ENCODE measurements at regions not wholly inside any gene's neighbourhood (a gene's known extent, or its start where the extent isn't known, plus 50 kb on each side); places are given as distances from the start of the nearest gene placed in this dataset.
A peak's percentile ranks its signal among the peaks of the same experiment; 100 is the strongest.

- DNase-seq (ENCODE audit: low read depth), result peak; percentile 45
Observed at GRCh38 chr16:59411961-59412841, 678.1 kb upstream of the GOT2 start.

DNA sequence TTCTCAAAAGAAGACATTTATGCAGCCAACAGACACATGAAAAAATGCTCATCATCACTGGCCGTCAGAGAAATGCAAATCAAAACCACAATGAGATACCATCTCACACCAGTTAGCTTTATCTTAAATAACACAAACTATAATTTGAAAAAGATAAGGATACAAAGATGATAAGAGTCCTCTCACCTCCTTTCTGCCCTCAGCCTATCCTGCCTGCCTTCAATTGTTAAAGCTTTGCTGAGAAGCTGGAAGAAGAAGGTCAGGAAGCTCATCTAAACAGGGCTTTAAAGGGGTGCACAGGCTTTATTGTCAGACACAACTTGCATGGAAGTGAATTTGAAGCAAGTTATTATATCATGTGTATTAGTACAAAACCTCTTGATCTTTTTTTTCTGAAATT lies 676.3 kb upstream of the GOT2 start:
- no peak for DNase-seq (ENCODE audit: low read depth)

DNA sequence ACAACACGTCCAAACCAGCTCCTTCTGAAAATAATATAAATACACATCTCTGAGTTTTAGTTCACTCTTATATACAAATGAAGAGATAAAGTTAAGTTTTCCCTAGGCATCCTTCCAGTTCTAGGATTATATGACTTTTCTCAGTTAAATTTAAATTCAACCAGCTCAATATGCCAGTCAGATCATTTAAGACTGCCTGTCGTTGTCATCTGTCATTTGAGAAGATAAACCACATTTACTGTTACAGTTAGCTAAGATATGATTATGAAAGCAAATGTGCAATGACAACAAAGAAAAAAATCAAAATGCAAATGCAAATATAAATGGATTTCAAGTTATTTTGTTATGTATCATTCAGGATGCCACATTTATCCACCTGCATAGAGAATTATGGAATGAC lies 671.7 kb upstream of the GOT2 start:
- no peak for DNase-seq (ENCODE audit: low read depth)

DNA sequence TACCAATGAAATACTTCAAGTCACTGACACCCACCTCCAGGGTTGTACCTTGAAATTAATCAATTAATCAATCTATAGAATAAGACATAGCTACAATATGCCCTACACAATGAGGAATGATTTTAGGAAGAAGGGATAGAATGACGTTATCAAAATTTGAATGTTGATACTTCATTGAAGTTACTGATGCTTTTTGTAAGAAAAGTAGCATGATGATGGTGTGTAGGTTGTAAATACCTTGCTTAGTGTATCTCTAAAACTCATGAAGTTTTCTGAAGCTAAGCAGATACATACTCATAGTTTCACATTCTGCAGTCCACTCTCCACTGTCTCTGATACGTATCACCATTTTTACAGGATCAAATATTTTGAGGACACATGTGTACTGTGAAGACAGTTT lies 670.4 kb upstream of the GOT2 start:
- no peak for DNase-seq (ENCODE audit: low read depth)

- DNase-seq (ENCODE audit: low read depth), result no peak
Observed at GRCh38 chr16:59400830-59401229, 666.7 kb upstream of the GOT2 start.

- no peak for DNase-seq (ENCODE audit: low read depth)
Observed at GRCh38 chr16:59397638-59398037, 663.5 kb upstream of the GOT2 start.

DNA sequence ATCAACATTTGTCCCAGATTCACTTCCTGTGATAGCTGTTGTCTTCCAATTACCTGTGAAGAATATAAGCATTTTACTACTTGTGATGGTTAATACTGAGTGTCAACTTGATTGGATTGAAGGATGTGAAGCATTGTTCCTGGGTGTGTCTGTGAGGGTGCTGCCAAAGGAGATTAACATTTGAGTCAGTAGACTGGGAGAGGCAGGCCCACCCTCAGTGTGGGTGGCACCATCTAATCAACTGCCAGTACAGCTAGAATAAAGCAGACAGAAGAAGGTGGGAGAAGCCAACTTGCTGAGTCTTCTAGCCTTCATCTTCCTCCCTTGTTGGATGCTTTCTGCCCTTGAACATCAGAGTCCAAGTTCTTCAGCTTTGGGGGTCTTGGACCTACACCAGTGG lies 660.4 kb upstream of the GOT2 start:
- no peak for DNase-seq (ENCODE audit: low read depth)

DNA sequence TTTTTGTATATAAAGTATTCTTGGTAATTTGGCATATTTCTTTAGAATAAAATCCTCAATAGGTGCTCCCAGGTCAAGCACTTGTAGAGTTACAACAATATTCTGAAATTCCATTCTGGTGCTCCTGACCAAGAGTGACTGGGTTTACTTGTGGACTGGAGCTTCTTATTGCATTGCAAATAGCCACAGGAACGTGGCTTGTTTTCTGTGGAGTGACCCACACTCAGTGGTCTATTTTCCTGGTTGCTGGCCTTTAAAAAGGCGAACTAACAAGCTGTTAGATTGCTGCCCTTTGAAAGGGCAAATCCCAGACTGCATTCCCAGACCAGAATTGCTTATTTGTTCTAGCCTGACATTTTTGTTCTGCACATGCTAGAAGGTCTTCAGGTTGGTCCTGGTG lies 658.8 kb upstream of the GOT2 start:
- peak; percentile 16 for DNase-seq (ENCODE audit: low read depth)

- DNase-seq (ENCODE audit: low read depth), result peak; percentile 9
Observed at GRCh38 chr16:59391617-59392364, 657.7 kb upstream of the GOT2 start.

DNA sequence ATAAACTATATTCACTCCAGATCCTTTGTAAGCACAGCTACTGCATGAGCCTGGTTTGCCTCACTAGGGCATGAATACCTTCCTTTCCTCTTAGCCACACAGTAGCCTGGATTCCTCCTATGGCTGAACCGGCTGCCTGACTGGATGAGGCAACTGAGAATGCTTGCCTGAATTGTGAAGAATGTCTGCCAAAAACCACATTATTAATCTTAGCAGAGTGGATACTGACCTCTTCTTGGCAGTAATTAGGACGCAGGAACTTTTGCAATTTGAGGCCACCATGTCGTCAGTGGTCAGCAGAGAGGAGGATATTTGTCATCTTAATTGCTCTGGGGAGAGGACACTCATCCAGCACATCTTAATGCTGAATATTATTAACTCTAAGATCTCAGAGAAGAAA lies 651.8 kb upstream of the GOT2 start:
- peak; percentile 95 for DNase-seq (ENCODE audit: low read depth)

- DNase-seq (ENCODE audit: low read depth), result no peak
Observed at GRCh38 chr16:59385491-59385890, 651.4 kb upstream of the GOT2 start.

DNA sequence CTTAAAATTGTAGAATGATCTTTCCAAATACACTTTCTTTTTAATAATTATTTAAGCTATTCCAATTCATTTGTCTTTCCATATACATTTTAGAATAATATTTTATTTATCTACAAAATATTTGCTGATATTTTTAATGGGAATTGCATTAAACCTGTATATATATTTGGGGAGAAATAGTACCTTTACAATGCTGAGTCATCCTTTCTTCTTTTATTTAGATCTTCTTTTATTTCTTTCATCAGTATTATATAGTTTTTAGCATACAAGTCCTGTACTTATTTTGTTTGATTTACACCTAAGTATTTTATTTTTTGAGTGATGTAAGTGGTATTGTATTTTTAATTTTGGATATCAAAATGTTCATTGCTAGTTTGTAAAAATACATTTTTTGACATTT lies 639.5 kb upstream of the GOT2 start:
- no peak for DNase-seq (ENCODE audit: low read depth)

GRCh38 chr16:59370717-59371116 lies 636.6 kb upstream of the GOT2 start:
- no peak for DNase-seq (ENCODE audit: low read depth)

GRCh38 chr16:59369523-59369922 lies 635.4 kb upstream of the GOT2 start:
- DNase-seq (ENCODE audit: low read depth), result no peak

GRCh38 chr16:59368586-59368985 lies 634.5 kb upstream of the GOT2 start:
- no peak for DNase-seq (ENCODE audit: low read depth)

GRCh38 chr16:59356709-59357108 lies 622.6 kb upstream of the GOT2 start:
- DNase-seq (ENCODE audit: low read depth), result no peak

DNA sequence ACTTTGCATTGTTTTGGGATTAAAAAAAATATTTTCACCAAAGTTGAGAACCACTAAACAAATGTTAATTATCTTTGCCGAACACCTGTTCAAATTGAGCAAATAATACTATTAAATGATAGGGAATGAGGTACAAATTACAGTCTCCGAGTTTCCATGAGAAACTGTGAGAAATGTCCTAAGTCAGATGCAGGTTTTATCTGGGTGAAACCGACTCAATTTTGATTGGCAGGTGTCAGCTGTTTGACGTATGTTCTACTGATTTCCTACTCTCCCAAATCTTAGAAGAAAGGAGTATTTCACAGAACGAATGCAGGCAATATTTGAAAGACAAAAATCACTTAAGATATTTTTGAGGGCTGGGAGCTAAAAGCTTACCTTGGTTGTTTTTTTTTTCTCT lies 622.0 kb upstream of the GOT2 start:
- no peak for DNase-seq (ENCODE audit: low read depth)

- DNase-seq (ENCODE audit: low read depth), result no peak
Observed at GRCh38 chr16:59355704-59356103, 621.6 kb upstream of the GOT2 start.

GRCh38 chr16:59351305-59351903 lies 617.3 kb upstream of the GOT2 start:
- no peak for DNase-seq (ENCODE audit: low read depth)

DNA sequence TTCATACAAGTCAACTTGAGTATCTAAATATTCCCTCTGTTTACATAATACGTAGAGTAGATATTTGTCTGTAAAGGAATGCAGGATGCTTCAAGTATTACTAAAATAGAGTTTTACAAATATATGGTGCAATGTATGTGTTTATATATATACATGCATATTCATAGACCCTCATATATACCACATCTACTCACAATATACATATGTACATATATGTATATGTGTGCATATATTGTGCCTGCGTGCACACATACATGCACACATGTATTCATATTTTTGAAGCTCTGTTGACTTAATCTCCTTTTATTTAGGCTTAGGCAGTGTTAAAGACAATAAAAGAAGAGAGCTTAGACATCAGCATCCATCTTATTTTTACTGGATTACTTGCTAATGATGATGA lies 616.6 kb upstream of the GOT2 start:
- DNase-seq (ENCODE audit: low read depth), result no peak

- DNase-seq (ENCODE audit: low read depth), result no peak
Observed at GRCh38 chr16:59342669-59343068, 608.6 kb upstream of the GOT2 start.

DNA sequence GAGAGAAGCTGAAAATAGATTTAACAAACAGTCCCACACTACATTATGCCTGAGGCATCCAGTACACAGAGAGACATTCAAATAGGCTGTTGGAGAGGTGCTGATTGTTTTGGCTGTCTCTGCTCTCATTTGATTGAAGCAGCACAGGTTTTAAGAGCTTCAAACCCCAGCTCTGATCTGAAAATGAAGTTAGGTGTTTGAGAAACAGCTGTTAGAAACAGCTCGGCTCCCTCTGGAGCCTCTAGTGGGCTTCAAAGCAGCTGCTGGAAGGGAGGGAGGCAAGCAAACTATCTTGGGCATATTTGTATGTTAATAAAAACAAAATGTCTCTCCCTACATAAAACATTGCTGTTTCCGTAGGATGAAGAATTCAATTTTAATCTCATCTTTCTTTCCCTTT lies 607.3 kb upstream of the GOT2 start:
- DNase-seq (ENCODE audit: low read depth), result no peak

DNA sequence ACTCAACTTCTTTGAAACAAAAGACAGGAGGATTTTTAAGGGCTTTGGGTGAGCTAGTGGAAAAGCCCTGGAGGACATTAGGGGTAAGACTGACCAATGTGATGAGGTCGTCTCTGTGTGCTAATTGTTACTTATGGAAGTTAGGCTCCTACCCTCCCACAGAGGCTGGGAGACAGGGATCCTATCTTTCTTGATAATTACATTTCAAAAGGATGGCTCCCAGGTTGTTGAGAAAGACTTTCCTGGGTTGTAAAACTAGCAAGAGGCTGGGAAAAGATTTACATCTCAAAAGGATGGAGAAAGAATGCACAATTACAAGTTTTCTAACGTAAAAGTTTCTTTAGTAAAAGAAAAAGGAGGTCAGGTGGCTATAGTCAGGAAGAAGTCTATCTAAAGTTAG lies 605.8 kb upstream of the GOT2 start:
- no peak for DNase-seq (ENCODE audit: low read depth)

Measured in M059J (cell line).